ENCODE measurements at regions not wholly inside any gene's neighbourhood (a gene's known extent, or its start where the extent isn't known, plus 50 kb on each side); places are given as distances from the start of the nearest gene placed in this dataset.

DNA sequence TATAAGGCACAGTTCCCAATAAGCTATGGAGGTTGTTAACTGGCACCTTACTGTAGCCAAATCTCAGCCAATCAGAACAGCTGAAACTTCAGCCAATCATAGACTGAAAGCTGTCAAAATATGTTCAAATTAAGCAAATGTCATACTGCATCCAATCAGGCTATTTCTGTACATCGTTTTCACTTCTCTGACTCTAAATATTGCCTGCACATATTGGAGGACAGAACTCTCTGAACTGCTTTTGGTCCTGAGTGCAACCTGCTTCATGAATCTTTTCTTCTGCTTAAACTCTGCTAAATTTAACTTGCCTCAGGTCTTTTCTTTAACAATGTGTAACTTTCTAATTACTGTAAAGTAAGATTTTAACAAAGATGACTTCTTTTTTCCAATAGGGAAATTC lies 1198.9 kb upstream of the PCDH7 start:
- DNase-seq = no peak

DNA sequence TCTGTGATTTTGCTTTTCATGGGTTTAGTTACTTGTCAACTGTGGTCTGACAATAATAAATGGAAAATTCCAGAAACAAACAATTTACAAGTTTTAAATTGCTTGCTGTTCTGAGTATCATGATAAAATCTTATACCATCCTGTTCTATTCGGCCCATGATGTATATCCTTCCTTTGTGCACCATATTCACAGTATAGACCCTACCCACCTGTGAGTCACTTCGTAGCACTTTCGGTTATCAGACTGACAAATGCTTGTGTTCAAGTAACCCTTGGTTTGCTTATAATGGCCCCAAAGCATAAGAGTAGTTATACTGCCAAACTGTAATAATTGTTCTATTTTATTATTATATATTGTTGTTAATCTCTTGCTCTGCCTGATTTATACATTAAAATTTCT lies 1183.4 kb upstream of the PCDH7 start:
- no peak for DNase-seq

DNA sequence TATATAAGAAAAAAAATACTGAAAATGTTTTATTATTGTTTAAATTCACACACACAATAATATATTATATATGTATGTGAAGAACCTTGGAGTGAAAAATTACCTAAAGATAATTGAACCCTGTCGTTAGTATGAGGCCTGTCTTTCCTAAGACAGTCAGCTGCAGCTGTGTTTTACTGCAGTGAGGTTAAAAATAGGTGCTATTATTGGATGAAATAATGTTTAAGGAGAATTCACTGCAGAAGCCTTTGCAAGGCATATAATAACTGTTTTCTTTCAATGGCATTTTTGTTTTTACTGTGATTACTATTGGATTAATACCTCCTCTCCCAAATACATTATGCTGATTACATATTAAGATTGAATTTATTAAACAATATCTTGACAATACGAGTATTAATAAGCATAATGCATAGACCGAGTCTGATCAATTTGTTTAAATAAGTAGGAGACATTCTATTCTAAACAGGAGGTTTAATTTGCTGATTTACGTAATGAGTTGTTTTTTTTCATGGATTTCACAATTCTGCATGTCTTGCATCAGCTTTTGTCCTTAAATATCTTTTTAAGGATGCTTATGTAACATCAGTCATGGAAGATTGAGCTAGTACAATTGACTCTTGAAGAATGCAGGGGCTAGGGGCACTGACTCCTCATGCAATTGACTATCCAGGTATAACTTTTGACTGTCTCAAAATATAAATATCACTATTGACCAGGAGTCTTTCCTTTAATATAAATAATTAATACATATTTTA lies 1181.1 kb upstream of the PCDH7 start:
- no peak for DNase-seq

DNA sequence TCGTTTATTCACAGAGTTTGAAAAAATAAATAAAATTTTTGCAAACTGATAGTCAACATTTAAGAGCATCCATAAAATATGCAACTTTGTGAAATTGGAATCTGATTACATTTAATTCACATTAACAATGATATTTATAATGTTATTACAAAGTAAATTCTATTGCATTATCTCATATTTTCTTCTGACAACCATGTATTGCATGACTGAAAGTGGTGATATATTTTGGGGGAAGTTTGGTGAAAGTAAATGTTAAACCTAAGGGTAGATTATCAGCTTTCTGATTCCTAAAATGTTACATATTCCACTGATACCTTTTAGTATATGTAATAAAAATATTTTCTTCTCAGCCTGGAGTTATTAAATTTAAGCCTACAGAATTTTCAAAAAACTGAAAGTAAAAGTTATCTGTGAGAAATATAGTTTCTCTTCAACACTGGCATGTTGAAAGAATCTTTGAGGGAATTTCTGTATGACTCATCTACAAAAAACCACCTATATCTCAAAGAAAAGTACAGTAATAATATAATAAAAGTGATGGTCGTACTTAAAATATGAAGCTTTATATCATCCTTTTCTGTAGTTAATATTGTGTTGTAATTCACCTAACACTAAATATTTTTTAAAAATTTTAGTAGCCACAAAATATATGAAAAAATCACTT lies 1179.6 kb upstream of the PCDH7 start:
- DNase-seq = no peak

GRCh38 chr4:29541757-29542156 lies 1178.4 kb upstream of the PCDH7 start:
- no peak for DNase-seq

- DNase-seq = no peak
Measured at GRCh38 chr4:29549342-29549741, 1170.8 kb upstream of the PCDH7 start.

- DNase-seq = no peak
Measured at GRCh38 chr4:29551821-29552220, 1168.3 kb upstream of the PCDH7 start.

- no peak for DNase-seq
Measured at GRCh38 chr4:29553846-29554245, 1166.3 kb upstream of the PCDH7 start.

GRCh38 chr4:29558789-29559188 lies 1161.4 kb upstream of the PCDH7 start:
- no peak for DNase-seq

DNA sequence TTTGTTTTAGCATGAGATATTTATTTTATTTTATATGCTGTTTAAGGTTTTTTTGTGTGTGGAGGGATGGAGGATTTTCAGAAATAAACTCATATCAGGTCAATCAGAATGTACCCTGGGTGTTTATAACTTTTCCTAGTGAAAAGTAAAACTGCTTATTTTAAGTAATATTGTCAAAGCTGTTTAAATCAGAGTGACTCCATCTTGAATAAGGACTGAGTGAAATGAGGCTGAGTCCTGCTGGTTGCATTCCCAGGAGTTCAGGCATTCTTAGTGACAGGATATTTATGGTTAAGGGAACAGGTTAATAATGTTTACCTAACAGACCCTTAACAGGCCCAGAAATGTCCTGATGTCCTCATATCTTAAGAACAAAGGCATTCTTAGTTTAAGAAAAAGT lies 1160.9 kb upstream of the PCDH7 start:
- DNase-seq = no peak

GRCh38 chr4:29560452-29560851 lies 1159.7 kb upstream of the PCDH7 start:
- DNase-seq = no peak

DNA sequence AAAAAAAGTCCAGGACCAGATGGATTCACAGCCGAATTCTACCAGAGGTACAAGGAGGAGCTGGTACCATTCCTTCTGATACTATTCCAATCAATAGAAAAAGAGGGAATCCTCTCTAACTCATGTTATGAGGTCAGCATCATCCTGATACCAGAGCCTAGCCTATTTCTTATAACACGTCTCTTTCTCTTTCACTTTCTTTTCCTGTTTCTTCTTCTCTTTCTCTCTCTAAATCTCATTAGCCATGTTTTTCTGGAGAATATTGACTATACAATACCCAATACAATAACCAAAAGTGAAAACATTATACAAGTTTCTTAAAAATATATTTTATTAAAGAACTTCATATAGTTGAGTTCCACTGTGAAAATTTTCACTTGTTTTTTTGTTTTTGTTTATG lies 1154.9 kb upstream of the PCDH7 start:
- no peak for DNase-seq

DNA sequence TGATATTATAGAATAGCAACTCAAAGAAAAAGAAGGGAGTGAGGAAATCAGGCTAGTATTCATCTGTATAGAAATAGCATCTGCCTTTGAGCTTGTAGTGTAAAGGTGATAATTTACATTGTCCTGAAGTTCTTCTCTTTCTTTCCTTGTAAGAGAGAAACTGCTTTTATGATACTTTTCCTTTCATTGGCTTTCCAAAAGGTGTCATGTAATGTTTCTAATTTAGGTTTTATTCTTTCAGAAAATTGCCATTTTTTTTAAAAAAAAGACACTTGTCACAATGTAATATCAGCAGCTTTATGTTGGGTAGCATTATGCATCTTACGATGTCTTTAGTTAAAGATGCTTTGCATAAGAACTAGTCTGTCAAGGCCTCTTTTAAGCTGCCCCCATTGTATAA lies 1153.8 kb upstream of the PCDH7 start:
- DNase-seq = no peak

- no peak for DNase-seq
Measured at GRCh38 chr4:29571322-29571721, 1148.8 kb upstream of the PCDH7 start.

DNA sequence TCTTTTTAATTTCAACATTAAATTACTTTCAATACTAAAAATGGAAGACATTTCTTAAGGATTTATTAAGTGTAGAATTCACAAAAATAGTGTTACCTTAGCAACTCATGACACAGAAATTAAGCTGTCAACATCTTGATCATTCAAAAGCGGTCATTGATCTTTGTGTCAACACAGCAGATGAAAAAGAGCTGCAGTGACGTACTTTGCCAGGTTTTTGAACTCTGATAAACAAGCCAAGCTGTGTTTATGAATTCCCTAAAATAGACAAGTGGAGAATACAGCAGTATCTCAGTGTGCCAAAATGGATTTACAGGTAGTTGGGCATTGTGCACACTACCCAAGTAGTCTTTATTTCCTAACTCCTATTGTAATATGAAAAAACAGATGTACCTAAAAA lies 1141.8 kb upstream of the PCDH7 start:
- DNase-seq = no peak

- DNase-seq = no peak
Measured at GRCh38 chr4:29581457-29581856, 1138.7 kb upstream of the PCDH7 start.

DNA sequence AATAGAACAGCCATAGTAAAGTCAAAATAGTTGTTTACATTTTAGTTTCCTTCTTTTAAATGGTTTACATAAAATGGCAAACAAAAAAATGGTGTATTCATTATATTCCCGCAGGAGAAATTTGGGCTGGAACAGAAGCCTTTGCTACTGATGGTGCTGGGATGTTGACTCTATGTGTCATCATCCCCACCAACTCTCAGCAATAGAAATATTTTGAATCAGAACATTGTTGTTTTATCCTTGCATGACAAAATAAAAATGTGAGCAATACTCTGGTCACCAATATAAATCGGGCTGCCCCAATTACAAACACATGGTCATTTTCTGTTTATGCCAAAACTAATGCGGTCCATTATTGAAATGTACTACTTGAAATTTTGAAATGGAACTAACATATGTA lies 1131.6 kb upstream of the PCDH7 start:
- no peak for DNase-seq

GRCh38 chr4:29596228-29596627 lies 1123.9 kb upstream of the PCDH7 start:
- no peak for DNase-seq

- DNase-seq = no peak
Measured at GRCh38 chr4:29619168-29619567, 1101.0 kb upstream of the PCDH7 start.

- no peak for DNase-seq
Measured at GRCh38 chr4:29632199-29632598, 1088.0 kb upstream of the PCDH7 start.

GRCh38 chr4:29636961-29637360 lies 1083.2 kb upstream of the PCDH7 start:
- no peak for DNase-seq

DNA sequence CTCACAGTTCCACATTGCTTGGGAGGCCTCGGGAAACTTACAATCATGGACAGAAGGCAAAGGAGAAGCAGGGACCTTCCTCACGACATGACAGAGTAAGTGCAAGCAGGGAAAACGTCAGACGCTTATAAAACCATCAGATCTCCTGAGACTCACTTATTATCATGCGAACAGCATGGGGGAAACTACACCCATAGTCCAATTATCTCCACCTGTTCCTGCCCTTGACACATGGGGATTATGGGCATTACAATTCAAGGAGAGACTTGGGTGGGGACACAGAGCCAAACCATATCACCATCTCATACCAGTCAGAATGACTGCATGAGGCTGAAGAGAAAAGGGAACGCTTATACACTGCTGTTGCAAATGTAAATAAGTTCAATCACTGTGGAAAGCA lies 1066.9 kb upstream of the PCDH7 start:
- DNase-seq = no peak

- no peak for DNase-seq
Measured at GRCh38 chr4:29680644-29681043, 1039.5 kb upstream of the PCDH7 start.

GRCh38 chr4:29704059-29704458 lies 1016.1 kb upstream of the PCDH7 start:
- no peak for DNase-seq

GRCh38 chr4:29708473-29708872 lies 1011.7 kb upstream of the PCDH7 start:
- no peak for DNase-seq
